Fibroblast of pulmonary artery (primary cell): ENCODE measurements at regions not wholly inside any gene's neighbourhood (a gene's known extent, or its start where the extent isn't known, plus 50 kb on each side); places are given as distances from the start of the nearest gene placed in this dataset.

ENCODE experiments used
- DNase-seq: peaks from one replicate; pipeline ENCODE4 v3.0.0-alpha.2; 2010; ENCODE audit warnings: low read depth
- H3K4me3 ChIP-seq: replicated peaks from 2 replicates; pipeline ENCODE4 v1.5.1; 2011; ENCODE audit warnings: low read depth, mild to moderate bottlenecking, control low read depth, low read length, moderate library complexity
- TF ChIP-seq, protein P1 (sequence below): IDR thresholded peaks from 2 replicates; pipeline ENCODE4 v1.5.1; 2011; ENCODE audit warnings: mild to moderate bottlenecking, control low read depth, low read length, inconsistent platforms; ENCODE audit errors: missing control alignments

DNA sequence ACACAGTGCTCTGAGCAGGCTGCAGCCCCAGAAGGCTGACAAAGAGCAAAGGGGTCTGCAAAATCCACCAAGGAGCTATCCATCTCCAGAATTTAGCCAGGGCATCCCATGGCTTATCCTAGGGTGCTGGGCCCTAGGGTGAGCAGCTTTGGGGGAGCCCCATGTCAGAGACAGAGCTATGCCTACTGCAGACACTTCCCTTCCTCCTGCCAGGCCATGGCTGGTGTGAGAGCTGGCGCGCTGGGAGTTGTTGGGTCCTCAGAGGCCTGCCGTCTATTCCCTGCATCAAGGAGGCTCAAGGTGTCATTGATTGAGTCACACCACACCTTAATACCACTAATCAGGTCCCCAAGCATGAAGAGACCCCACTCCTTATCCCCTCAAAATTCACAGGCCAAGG lies 85.3 kb upstream of the TP53I11 start:
- DNase-seq: no peak
- TF ChIP-seq, protein P1, sequence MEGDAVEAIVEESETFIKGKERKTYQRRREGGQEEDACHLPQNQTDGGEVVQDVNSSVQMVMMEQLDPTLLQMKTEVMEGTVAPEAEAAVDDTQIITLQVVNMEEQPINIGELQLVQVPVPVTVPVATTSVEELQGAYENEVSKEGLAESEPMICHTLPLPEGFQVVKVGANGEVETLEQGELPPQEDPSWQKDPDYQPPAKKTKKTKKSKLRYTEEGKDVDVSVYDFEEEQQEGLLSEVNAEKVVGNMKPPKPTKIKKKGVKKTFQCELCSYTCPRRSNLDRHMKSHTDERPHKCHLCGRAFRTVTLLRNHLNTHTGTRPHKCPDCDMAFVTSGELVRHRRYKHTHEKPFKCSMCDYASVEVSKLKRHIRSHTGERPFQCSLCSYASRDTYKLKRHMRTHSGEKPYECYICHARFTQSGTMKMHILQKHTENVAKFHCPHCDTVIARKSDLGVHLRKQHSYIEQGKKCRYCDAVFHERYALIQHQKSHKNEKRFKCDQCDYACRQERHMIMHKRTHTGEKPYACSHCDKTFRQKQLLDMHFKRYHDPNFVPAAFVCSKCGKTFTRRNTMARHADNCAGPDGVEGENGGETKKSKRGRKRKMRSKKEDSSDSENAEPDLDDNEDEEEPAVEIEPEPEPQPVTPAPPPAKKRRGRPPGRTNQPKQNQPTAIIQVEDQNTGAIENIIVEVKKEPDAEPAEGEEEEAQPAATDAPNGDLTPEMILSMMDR: no peak
- no peak overlapping the region for H3K4me3 ChIP-seq

DNA sequence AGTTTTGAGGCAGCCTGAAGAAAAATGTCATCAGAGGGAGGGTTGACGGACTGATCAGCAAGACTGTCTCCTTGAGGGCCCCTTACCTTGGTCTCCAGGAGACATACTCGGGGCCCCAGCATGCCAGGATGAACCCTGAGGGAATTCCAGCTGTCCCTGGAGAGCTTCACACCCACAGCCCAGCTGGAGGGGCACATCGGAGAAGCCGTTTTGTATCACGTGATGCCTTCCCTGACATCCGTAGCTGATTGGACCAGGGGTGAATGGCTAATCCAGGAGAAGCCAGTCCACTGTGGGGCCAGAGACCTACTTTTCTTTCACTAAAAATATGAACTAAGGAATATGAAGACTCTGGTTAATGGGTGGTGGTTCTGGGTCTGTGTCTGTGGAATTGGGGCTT lies 86.0 kb upstream of the TP53I11 start:
- TF ChIP-seq, protein P1: no peak
- no peak overlapping the region for H3K4me3 ChIP-seq
- DNase-seq: no peak

DNA sequence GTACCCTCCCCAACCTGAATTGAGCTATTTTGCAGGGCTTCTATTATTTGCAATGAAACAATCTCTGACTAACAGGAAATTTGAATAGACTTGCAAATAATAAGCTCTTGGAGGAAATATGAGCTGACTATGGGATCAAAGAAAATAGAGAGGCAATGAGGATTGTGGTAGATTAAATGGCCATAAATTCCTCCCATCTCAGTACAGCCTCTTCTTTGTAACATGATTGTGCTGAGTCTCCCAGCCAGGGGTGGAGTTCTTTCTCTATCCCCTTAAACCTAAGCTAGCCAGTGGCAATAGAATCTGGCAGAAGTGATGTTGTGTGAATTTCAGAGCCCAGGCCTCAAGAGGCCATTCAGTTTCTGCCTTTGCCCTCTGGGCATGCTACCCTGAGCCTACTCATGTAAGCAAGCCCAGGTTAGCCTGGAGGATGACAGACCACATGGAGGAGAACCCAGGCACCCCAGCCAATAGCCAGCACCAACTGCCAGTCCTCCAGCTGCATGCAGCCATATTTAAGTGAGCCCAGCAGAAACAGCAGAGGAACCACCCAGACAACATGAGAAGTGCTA lies 86.8 kb upstream of the TP53I11 start:
- no peak for DNase-seq
- no peak overlapping the region for H3K4me3 ChIP-seq
- TF ChIP-seq, protein P1: no peak

DNA sequence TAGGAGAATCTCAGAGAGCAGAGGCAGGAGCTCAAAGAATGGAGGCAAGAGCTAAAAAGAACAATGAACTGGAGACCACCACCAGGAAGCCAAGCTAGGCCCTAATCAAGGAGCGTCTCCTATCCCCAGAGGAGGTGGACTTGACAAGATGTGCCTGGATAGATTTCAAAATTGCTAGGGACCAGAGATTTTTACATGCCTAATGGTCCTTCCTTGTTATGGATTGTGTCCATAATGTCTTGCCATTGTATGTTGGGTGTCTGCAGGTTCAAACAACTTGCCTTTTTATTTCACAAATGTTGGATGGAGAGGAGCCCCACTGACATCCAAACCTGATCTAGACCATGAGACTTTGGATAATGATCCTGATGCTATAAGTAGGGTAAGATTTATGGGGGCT lies 88.2 kb upstream of the TP53I11 start:
- TF ChIP-seq, protein P1: no peak
- DNase-seq: no peak

DNA sequence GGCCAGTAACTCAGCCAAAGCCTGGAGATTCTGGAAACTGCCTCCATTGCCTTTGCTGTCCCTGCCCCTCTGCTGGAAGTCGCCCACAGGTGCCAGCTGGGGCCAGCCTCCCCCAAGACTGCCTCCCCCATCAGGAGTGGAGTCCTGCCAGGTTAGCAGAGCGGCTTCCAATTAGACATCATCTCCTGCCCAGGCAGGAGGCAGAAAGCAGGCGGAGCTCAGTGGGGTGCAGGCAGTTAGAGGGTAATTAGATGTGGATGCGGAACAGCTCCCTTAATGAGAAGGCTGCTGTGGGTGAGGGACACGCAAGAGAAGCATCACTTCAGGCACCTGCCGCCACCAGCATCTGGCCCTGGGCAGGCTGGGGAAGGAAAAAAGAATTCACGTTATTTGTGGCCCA lies 90.9 kb upstream of the TP53I11 start:
- DNase-seq: no peak
- no peak overlapping the region for H3K4me3 ChIP-seq
- TF ChIP-seq, protein P1: no peak

More for the DNA sequence above, 88.2 kb upstream of the TP53I11 start:
- no peak overlapping the region for H3K4me3 ChIP-seq

DNA sequence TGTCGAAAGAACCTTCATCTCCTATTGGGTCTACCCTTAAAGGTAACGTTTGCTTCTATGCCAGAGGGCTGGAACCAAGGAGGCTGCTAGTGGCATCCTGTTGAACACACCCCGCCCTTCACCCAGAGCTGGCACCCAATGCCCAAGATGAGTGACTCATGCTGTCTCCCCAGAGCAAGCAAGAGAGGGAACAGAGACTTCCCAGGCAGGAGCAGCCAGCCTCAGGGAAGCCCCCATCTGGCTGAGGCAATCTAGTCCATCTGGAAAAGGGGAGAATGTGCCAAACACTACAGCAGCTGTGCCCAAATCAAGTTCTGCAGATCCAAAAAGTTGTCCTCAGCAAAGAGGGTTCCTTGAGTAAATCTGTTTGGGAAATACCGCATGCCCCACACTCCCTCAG lies 91.9 kb upstream of the TP53I11 start:
- no peak for DNase-seq
- H3K4me3 ChIP-seq: no peak overlapping the region
- TF ChIP-seq, protein P1: no peak

DNA sequence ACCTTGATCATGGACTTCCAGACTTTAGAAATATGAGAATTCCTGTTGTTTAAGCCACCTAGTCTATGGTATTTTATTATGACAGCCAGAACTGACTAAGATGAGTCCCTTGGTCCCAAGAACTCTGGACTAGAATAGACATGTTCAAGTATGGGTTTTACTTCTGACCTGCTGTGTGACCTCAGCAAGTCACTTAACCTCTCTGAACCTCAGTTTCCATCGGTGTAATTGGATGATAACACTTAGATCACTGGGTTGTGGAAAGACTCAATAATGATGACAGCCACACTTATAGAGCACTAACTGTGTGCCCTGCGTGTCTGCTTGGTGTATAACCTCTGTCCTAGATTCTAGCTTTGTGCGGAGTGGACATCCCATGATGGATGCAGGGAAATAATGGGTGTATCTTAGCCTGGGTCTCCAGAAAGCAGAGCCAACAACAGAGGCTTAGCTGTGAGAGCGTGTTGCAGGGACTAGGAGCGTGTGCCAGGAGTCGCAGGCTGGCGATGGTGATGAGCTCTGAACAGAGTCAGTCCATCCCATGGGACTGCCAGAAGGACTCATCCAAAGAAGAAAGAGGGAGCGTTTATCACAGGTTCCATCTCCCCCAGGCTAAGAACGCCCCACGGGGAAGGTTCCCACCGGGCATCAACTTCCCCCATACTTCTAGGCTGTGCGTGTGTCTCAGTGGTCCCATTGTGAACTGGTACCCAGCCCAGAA lies 93.2 kb upstream of the TP53I11 start:
- no peak for DNase-seq
- no peak overlapping the region for H3K4me3 ChIP-seq
- TF ChIP-seq, protein P1: no peak
